ENCODE measurements at regions not wholly inside any gene's neighbourhood (a gene's known extent, or its start where the extent isn't known, plus 50 kb on each side); places are given as distances from the start of the nearest gene placed in this dataset.

GRCh38 chr2:56505885-56506284, 322.1 kb downstream of the CCDC85A start:
- POLR2A ChIA-PET (ENCODE audit: unreplicated experiment): no interaction called here
- H3K4me1 ChIP-seq (replicated peaks; ENCODE audit: insufficient read depth): no peaks in the 10 kb centered on the region
- intact Hi-C loops (cut with micrococcal nuclease; ENCODE audit: unreplicated experiment): no loop called here
- CTCF ChIA-PET: no interaction called here
- H3K4me2 ChIP-seq: no peak overlapping the region
- no peaks in the 10 kb centered on the region for H3K27me3 ChIP-seq (ENCODE audit: insufficient read depth, low read depth)
- BruUV-seq (replicated peaks): no TSS peak
- H2AFZ ChIP-seq: no peak overlapping the region
- H3K79me2 ChIP-seq (ENCODE audit: low read depth): no peaks in the 10 kb centered on the region
- DNase-seq: no peak
- TF ChIP-seq CTCF (conservative IDR thresholded peaks at IDR 0.05): no peak
- no peak for TF ChIP-seq EZH2 (IDR thresholded peaks at IDR 0.05; ENCODE audit: low read depth)
- H3K27ac ChIP-seq: no peak overlapping the region
- no peaks in the 10 kb centered on the region for H4K20me1 ChIP-seq (ENCODE audit: insufficient read depth)
- no peaks in the 10 kb centered on the region for H3K9me3 ChIP-seq (ENCODE audit: insufficient read depth, low read depth)
- H3F3A ChIP-seq (ENCODE audit: insufficient read depth, low read depth): no peaks in the 10 kb centered on the region
- H3K4me3 ChIP-seq: no peak overlapping the region
- H3K36me3 ChIP-seq (ENCODE audit: low read depth): no peaks in the 10 kb centered on the region
- no peaks in the 10 kb centered on the region; the same call in 1 of the 2 replicates for H3K9me2 ChIP-seq (ENCODE audit: insufficient read depth)

- H3K4me2 ChIP-seq: no peak overlapping the region
- POLR2A ChIA-PET (ENCODE audit: unreplicated experiment): no interaction called here
- intact Hi-C loops (cut with micrococcal nuclease; ENCODE audit: unreplicated experiment): no loop called here
- H4K20me1 ChIP-seq (ENCODE audit: insufficient read depth): no peaks in the 10 kb centered on the region
- CTCF ChIA-PET: no interaction called here
- no TSS peak for BruUV-seq (replicated peaks)
- no peak overlapping the region for H3K27ac ChIP-seq
- H3F3A ChIP-seq (ENCODE audit: insufficient read depth, low read depth): no peaks in the 10 kb centered on the region
- H3K4me3 ChIP-seq: no peak overlapping the region
- no peaks in the 10 kb centered on the region for H3K4me1 ChIP-seq (replicated peaks; ENCODE audit: insufficient read depth)
- no peaks in the 10 kb centered on the region for H3K9me3 ChIP-seq (ENCODE audit: insufficient read depth, low read depth)
- H2AFZ ChIP-seq: no peak overlapping the region
- no peaks in the 10 kb centered on the region for H3K79me2 ChIP-seq (ENCODE audit: low read depth)
- TF ChIP-seq CTCF (conservative IDR thresholded peaks at IDR 0.05) (no peak), EZH2 (IDR thresholded peaks at IDR 0.05; ENCODE audit: low read depth) (no peak)
- H3K27me3 ChIP-seq (ENCODE audit: insufficient read depth, low read depth): no peaks in the 10 kb centered on the region
- no peaks in the 10 kb centered on the region for H3K36me3 ChIP-seq (ENCODE audit: low read depth)
- no peak for DNase-seq
- no peaks in the 10 kb centered on the region for H3K9me2 ChIP-seq (ENCODE audit: insufficient read depth)
These were observed 324.9 kb downstream of the CCDC85A start for GRCh38 chr2:56508662-56509061.

- H3K9me2 ChIP-seq (ENCODE audit: insufficient read depth): no peaks in the 10 kb centered on the region
- no peaks in the 10 kb centered on the region for H3K4me1 ChIP-seq (replicated peaks; ENCODE audit: insufficient read depth)
- POLR2A ChIA-PET (ENCODE audit: unreplicated experiment): no interaction called here
- no peaks in the 10 kb centered on the region for H3K27me3 ChIP-seq (ENCODE audit: insufficient read depth, low read depth)
- CTCF ChIA-PET: no interaction called here
- no peak overlapping the region for H2AFZ ChIP-seq
- BruUV-seq (replicated peaks): no TSS peak
- no peaks in the 10 kb centered on the region for H3K9me3 ChIP-seq (ENCODE audit: insufficient read depth, low read depth)
- no peak overlapping the region for H3K27ac ChIP-seq
- H3K4me2 ChIP-seq: no peak overlapping the region
- no peaks in the 10 kb centered on the region for H3F3A ChIP-seq (ENCODE audit: insufficient read depth, low read depth)
- H3K4me3 ChIP-seq: no peak overlapping the region
- TF ChIP-seq CTCF (conservative IDR thresholded peaks at IDR 0.05) (no peak), EZH2 (IDR thresholded peaks at IDR 0.05; ENCODE audit: low read depth) (no peak)
- no peaks in the 10 kb centered on the region for H3K36me3 ChIP-seq (ENCODE audit: low read depth)
- no peaks in the 10 kb centered on the region for H3K79me2 ChIP-seq (ENCODE audit: low read depth)
- intact Hi-C loops (cut with micrococcal nuclease; ENCODE audit: unreplicated experiment): no loop called here
- DNase-seq: no peak
- 0 out of 2 replicates have a peak, but pooled peaks cover 4% of the 10 kb centered on the region for H4K20me1 ChIP-seq (ENCODE audit: insufficient read depth)
These were observed 326.8 kb downstream of the CCDC85A start for GRCh38 chr2:56510610-56511009.

Measured in PC-9 (cell line).